HUDEP-2 (cell line): ENCODE measurements at regions not wholly inside any gene's neighbourhood (a gene's known extent, or its start where the extent isn't known, plus 50 kb on each side); places are given as distances from the start of the nearest gene placed in this dataset.

Experiments
- DNase-seq, 76 experiments: peaks; one replicate each; lab custom pipeline; 2025; ENCODE audit not compliant: unreplicated experiment in 76 of 76; lab: John Stamatoyannopoulos, UW

DNA sequence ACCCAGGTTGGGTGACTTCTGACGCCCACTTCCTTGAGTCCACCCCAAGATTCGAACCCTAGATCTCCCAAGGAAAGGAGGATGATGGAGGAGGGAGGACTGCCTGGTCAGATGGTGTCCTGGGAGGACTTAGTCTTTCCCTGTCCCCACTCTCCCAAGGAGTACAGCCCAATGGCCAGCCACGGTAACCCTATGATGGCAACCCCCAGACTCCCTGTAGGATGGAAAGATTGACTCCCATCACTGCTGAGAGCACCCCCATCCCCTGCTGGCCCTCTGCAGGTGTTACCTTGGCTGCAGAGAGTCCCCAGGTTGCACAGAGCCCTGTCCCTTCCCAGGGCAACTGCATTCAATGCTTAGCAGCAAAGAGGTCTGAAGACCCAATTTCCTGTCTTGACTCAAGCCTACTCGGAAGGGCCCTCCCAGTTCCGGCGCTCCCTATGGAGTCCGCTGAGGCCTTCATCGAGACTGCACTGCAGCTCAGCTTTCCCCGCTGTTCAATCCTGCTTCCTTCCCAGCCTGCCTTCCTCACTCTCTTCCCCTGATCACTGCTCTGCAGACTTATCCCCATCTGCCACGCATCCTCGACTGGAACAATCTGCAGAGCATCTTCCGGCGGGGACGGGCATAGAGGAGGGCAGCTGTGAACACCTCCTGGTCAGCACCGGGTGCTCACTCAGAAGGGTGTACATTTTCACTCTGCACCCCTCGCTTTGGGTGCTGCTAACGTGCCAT is 50.8 kb upstream of the OCM2 start:
- no peak for DNase-seq

DNA sequence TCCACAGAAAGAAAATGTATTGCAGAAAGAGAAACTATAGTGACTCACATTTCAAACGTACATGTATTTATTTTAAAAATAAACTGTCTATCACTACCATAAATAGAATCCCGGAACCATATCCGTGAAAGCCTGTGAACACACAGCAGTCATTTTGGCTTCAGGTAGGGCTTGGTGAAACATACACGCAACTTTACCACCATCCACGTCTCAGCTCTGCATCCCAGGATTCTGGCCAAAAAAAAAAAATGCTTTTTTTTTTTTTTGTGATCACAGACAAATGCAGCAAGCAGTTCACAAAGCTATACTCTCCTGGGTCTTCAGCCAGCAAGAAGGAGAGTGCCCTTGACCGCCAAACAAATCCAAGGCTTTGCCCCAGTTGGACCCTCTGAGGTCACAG is 56.8 kb upstream of the OCM2 start:
- DNase-seq: no peak

- DNase-seq: no peak
These were observed 57.6 kb upstream of the LMTK2 start for GRCh38 chr7:98049034-98049433.

GRCh38 chr7:98051118-98051744 is 55.4 kb upstream of the LMTK2 start:
- DNase-seq: peak in 11 of 76 experiments; percentile 1 to 16 (median 6)

GRCh38 chr7:98054585-98054984 is 52.1 kb upstream of the LMTK2 start:
- DNase-seq: no peak

DNA sequence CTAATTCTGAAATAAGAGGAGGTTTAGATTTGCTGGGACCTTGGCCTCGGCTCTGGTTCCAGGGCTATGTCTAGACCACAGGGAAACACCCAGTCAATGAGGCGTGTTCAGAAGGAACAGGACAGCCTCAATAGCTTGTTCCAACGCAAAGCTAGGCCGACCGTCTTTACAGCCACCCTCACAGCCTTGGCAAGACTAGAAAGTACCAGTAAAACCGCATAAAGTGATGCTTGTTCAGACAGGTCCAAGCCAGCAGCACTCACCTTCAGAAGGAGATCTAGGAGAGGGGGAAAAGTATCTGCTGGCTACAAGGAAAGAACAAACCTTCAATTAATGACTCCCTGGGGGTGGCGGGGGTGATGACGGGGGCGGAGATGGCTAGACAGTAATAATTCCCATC is 50.1 kb upstream of the LMTK2 start:
- DNase-seq: no peak
